Upper lobe of right lung (tissue), 1 donor: ENCODE measurements at regions not wholly inside any gene's neighbourhood (a gene's known extent, or its start where the extent isn't known, plus 50 kb on each side); places are given as distances from the start of the nearest gene placed in this dataset.
A peak's percentile ranks its signal among the peaks of the same experiment; 100 is the strongest.

ENCODE experiments used
- ATAC-seq: fragments of 200-7000 bp; cut with Tn5 transposase; one replicate; pipeline ENCODE4 v1.9.1; 2020; ENCODE audit warnings: mild to moderate bottlenecking, moderate library complexity
- DNase-seq: peaks from one replicate; pipeline ENCODE4 v3.0.0-alpha.2; 2020
- H3K27ac ChIP-seq: fragments of 200-600 bp; one replicate; pipeline ENCODE4 v1.8.0; 2022
- H3K27me3 ChIP-seq: fragments of 200-600 bp; one replicate; pipeline ENCODE4 v1.8.0; 2022; ENCODE audit warnings: mild to moderate bottlenecking
- H3K36me3 ChIP-seq: fragments of 200-600 bp; one replicate; pipeline ENCODE4 v1.8.0; 2022
- H3K4me1 ChIP-seq: fragments of 200-600 bp; one replicate; pipeline ENCODE4 v1.8.0; 2022
- H3K4me3 ChIP-seq: fragments of 200-600 bp; one replicate; pipeline ENCODE4 v1.8.0; 2022; ENCODE audit warnings: mild to moderate bottlenecking
- H3K9me3 ChIP-seq: fragments of 200-600 bp; one replicate; pipeline ENCODE4 v1.8.0; 2022
- CTCF ChIP-seq: fragments of 200-600 bp; IDR thresholded peaks from one replicate; pipeline ENCODE4 v1.8.0; 2022; ENCODE audit warnings: antibody characterized with exemption
- intact Hi-C: fragments of 100-400 bp; cut with DNase I; formaldehyde crosslinking; loops from one replicate; pipeline ENCODE4 v1.11.0; 2022
- donor health status: DM: no; HTN: yes; CAD: no; lungs with severe emphysema.

GRCh38 chr9:108012405-108012804, 522.8 kb upstream of the KLF4 start:
- Histone ChIP-seq H3K36me3 (no peaks in the 10 kb centered on the region), H3K27me3 (no peaks in the 10 kb centered on the region), H3K4me1 (no peaks in the 10 kb centered on the region), H3K9me3 (no peaks in the 10 kb centered on the region), H3K27ac (no peak overlapping the region), H3K4me3 (no peak overlapping the region)
- DNase-seq (no peak), ATAC-seq (no peak)
- intact Hi-C loops: no loop called here
- no peak for TF ChIP-seq CTCF

- intact Hi-C loops: no loop called here
- no peak for DNase-seq
- Histone ChIP-seq H3K4me1 (no peaks in the 10 kb centered on the region), H3K27me3 (no peaks in the 10 kb centered on the region), H3K9me3 (no peaks in the 10 kb centered on the region), H3K4me3 (no peak overlapping the region), H3K36me3 (no peaks in the 10 kb centered on the region), H3K27ac (no peak overlapping the region)
- TF ChIP-seq CTCF: no peak
- ATAC-seq: no peak
Observed at GRCh38 chr9:108003526-108003925, 514.0 kb upstream of the KLF4 start.

GRCh38 chr9:108002371-108002956, 512.9 kb upstream of the KLF4 start:
- no peaks in the 10 kb centered on the region for H3K36me3 ChIP-seq
- intact Hi-C loops: no loop called here
- no peak overlapping the region for H3K4me3 ChIP-seq
- H3K9me3 ChIP-seq: no peaks in the 10 kb centered on the region
- no peaks in the 10 kb centered on the region for H3K4me1 ChIP-seq
- TF ChIP-seq CTCF: no peak
- DNase-seq: no peak
- no peak overlapping the region for H3K27ac ChIP-seq
- ATAC-seq: peak; percentile 82
- H3K27me3 ChIP-seq: no peaks in the 10 kb centered on the region

GRCh38 chr9:108001237-108001636, 511.7 kb upstream of the KLF4 start:
- no peak for DNase-seq
- intact Hi-C loops: no loop called here
- no peaks in the 10 kb centered on the region for H3K36me3 ChIP-seq
- no peaks in the 10 kb centered on the region for H3K9me3 ChIP-seq
- ATAC-seq: no peak
- H3K4me3 ChIP-seq: no peak overlapping the region
- no peak for TF ChIP-seq CTCF
- H3K27me3 ChIP-seq: no peaks in the 10 kb centered on the region
- H3K4me1 ChIP-seq: no peaks in the 10 kb centered on the region
- H3K27ac ChIP-seq: no peak overlapping the region

GRCh38 chr9:107999890-108000289, 510.3 kb upstream of the KLF4 start:
- no peak for TF ChIP-seq CTCF
- intact Hi-C loops: no loop called here
- DNase-seq: no peak

GRCh38 chr9:107999011-107999410, 509.4 kb upstream of the KLF4 start:
- no peak for DNase-seq
- intact Hi-C loops: no loop called here
- no peaks in the 10 kb centered on the region for H3K4me1 ChIP-seq

More at GRCh38 chr9:107999890-108000289, 510.3 kb upstream of the KLF4 start:
- H3K4me1 ChIP-seq: no peaks in the 10 kb centered on the region
- no peak for ATAC-seq
- no peaks in the 10 kb centered on the region for H3K27me3 ChIP-seq
- H3K9me3 ChIP-seq: no peaks in the 10 kb centered on the region
- no peak overlapping the region for H3K4me3 ChIP-seq
- H3K27ac ChIP-seq: no peak overlapping the region
- no peaks in the 10 kb centered on the region for H3K36me3 ChIP-seq

More at GRCh38 chr9:107999011-107999410, 509.4 kb upstream of the KLF4 start:
- no peaks in the 10 kb centered on the region for H3K36me3 ChIP-seq
- no peaks in the 10 kb centered on the region for H3K9me3 ChIP-seq
- no peaks in the 10 kb centered on the region for H3K27me3 ChIP-seq
- H3K4me3 ChIP-seq: no peak overlapping the region
- no peak for TF ChIP-seq CTCF
- ATAC-seq: no peak
- no peak overlapping the region for H3K27ac ChIP-seq
